T-helper 2 cell treated with Interferon-gamma antibody and Interleukin-4, amounts not matched to agents 100 ng/mL and 5 ng/mL, for 36 hours (primary cell): ENCODE measurements at regions not wholly inside any gene's neighbourhood (a gene's known extent, or its start where the extent isn't known, plus 50 kb on each side); places are given as distances from the start of the nearest gene placed in this dataset.
"Not testable (repeated sequence)": the region's sequence is repeated elsewhere in the genome, so short reads cannot be mapped to it uniquely, and the experiment has no call there.

Source experiments
- intact Hi-C: fragments of 100-400 bp; cut with micrococcal nuclease; formaldehyde crosslinking; loops from one replicate; pipeline ENCODE4 v1.15.1; 2023

- intact Hi-C loops, result no loop called here
These were observed 82.8 kb upstream of the MEF2A start for GRCh38 chr15:99482993-99483392.

GRCh38 chr15:99485153-99485961 lies 80.4 kb upstream of the MEF2A start:
- intact Hi-C loops, result no loop called here

GRCh38 chr15:99485992-99486370 lies 79.8 kb upstream of the MEF2A start:
- intact Hi-C loops, result no loop called here

GRCh38 chr15:99486371-99487336 lies 79.1 kb upstream of the MEF2A start:
- intact Hi-C loops, result no loop called here

GRCh38 chr15:99487337-99487730 lies 78.5 kb upstream of the MEF2A start:
- intact Hi-C loops, result no loop called here

- intact Hi-C loops, result no loop called here
These were observed 73.5 kb upstream of the MEF2A start for GRCh38 chr15:99492275-99492674.

GRCh38 chr15:99492716-99493115 lies 73.1 kb upstream of the MEF2A start:
- intact Hi-C loops, result no loop called here

GRCh38 chr15:99493461-99493860 lies 72.3 kb upstream of the MEF2A start:
- intact Hi-C loops, result no loop called here

- intact Hi-C loops, result not testable (repeated sequence)
These were observed 71.1 kb upstream of the MEF2A start for GRCh38 chr15:99494536-99495233.

- intact Hi-C loops, result no loop called here
These were observed 70.1 kb upstream of the MEF2A start for GRCh38 chr15:99495430-99496301.

- intact Hi-C loops, result no loop called here
These were observed 69.5 kb upstream of the MEF2A start for GRCh38 chr15:99496302-99496629.

GRCh38 chr15:99502182-99502581 lies 63.6 kb upstream of the MEF2A start:
- intact Hi-C loops, result loop anchor here (10.0 kb wide), 1 partner anchor 203 kb away; no protein-coding TSS in a partner anchor

GRCh38 chr15:99502661-99503060 lies 63.1 kb upstream of the MEF2A start:
- intact Hi-C loops, result loop anchor here (10.0 kb wide), 1 partner anchor 202 kb away; no protein-coding TSS in a partner anchor

GRCh38 chr15:99503411-99503810 lies 62.4 kb upstream of the MEF2A start:
- intact Hi-C loops, result loop anchor here (10.0 kb wide), 1 partner anchor 201 kb away; no protein-coding TSS in a partner anchor

GRCh38 chr15:99504071-99504822 lies 61.5 kb upstream of the MEF2A start:
- intact Hi-C loops, result loop anchor here (10.0 kb wide), 1 partner anchor 201 kb away; no protein-coding TSS in a partner anchor

- intact Hi-C loops, result loop anchor here (5.0 to 10.0 kb wide), 2 partner anchors 62 to 200 kb away; partner anchors contain the start of gene MEF2A
These were observed 60.8 kb upstream of the MEF2A start for GRCh38 chr15:99504823-99505551.

- intact Hi-C loops, result loop anchor here (5.0 to 10.0 kb wide), 2 partner anchors 61 to 198 kb away; partner anchors contain the start of gene MEF2A
These were observed 59.4 kb upstream of the MEF2A start for GRCh38 chr15:99506399-99506798.

GRCh38 chr15:99507016-99507503 lies 58.7 kb upstream of the MEF2A start:
- intact Hi-C loops, result loop anchor here (5.0 to 10.0 kb wide), 2 partner anchors 60 to 198 kb away; partner anchors contain the start of gene MEF2A
